WI38 (cell line): ENCODE measurements at regions not wholly inside any gene's neighbourhood (a gene's known extent, or its start where the extent isn't known, plus 50 kb on each side); places are given as distances from the start of the nearest gene placed in this dataset.

Experiments used
- H3K4me3 ChIP-seq: 2 replicates; pipeline ENCODE4 v1.5.1; 2011; ENCODE audit warnings: low read depth, mild to moderate bottlenecking, control low read depth, low read length
- TF ChIP-seq, protein P1 (sequence below): IDR thresholded peaks from 2 replicates; pipeline ENCODE4 v1.5.1; 2012; ENCODE audit warnings: low read depth, mild to moderate bottlenecking, control low read depth, low read length

DNA sequence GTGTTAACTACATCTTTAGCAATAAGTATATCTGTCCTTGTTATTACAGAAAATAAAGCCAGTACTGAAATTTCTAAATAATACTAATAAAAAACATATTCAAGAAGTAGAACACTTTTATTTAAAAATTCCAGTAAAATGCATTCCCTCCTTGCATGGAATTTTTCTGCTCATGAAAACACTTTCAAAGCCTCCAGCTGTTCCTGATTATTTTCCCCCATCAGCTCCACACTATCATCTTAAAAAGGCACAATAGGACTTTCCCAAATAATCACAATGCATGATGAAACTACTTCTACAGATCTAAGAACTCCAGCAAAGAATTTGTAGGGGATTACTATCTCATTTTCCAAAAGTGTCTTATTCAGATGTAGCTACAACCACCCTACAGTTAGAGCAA is 162.6 kb upstream of the USP25 start:
- no peak overlapping the region for H3K4me3 ChIP-seq
- TF ChIP-seq, protein P1, sequence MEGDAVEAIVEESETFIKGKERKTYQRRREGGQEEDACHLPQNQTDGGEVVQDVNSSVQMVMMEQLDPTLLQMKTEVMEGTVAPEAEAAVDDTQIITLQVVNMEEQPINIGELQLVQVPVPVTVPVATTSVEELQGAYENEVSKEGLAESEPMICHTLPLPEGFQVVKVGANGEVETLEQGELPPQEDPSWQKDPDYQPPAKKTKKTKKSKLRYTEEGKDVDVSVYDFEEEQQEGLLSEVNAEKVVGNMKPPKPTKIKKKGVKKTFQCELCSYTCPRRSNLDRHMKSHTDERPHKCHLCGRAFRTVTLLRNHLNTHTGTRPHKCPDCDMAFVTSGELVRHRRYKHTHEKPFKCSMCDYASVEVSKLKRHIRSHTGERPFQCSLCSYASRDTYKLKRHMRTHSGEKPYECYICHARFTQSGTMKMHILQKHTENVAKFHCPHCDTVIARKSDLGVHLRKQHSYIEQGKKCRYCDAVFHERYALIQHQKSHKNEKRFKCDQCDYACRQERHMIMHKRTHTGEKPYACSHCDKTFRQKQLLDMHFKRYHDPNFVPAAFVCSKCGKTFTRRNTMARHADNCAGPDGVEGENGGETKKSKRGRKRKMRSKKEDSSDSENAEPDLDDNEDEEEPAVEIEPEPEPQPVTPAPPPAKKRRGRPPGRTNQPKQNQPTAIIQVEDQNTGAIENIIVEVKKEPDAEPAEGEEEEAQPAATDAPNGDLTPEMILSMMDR, result no peak

DNA sequence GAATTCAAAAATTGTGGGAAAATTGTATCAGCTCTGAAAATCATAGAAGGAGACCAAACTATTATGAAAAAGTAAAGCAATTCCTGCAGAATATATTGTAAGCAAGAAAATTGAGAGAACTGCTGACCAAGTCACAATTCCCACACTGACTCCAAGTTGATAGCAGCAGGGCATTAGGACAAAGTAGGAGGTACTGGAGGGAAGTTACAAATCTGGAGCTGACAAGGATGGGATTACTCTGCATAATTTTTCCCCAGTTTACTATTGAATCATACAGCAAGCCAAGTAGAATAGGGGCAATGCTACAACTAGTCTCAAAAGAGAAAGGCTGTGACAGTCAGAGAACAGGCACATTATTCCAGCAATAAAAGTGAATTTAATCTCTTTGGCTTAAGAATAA is 161.3 kb upstream of the USP25 start:
- TF ChIP-seq, protein P1, result no peak
- H3K4me3 ChIP-seq, result no peak overlapping the region

DNA sequence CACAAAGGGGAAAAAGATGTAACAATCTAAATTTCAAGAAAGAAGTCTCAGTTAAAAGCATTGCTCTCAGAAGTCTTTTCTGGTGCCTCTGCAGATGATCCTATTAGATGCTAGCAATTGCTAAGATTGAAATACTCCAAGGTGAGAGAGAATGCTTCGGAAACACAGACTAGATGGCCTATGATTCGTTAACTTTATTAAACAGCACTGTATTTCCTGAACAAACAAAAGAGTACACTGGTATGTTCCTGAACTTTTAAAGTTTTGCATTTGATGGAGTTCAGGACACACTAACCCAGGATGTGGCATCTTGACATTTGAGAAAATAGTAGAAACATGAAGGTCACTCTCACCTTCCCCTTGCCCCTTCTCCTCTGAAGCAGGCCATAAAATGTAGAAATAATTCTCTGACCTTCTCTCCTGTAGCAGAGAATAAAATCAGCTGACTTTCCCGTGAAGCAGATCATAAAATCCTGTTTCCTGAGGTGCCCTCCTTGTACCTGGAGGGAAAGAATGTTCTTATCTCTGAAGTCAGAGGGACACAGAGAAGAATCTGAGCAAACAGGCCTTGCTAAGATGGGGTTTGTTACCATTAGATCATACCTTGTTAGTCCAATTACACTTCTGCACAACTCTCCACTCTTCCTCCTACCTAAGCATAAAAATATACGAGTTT is 142.9 kb upstream of the USP25 start:
- TF ChIP-seq, protein P1, result no peak
- no peak overlapping the region for H3K4me3 ChIP-seq

DNA sequence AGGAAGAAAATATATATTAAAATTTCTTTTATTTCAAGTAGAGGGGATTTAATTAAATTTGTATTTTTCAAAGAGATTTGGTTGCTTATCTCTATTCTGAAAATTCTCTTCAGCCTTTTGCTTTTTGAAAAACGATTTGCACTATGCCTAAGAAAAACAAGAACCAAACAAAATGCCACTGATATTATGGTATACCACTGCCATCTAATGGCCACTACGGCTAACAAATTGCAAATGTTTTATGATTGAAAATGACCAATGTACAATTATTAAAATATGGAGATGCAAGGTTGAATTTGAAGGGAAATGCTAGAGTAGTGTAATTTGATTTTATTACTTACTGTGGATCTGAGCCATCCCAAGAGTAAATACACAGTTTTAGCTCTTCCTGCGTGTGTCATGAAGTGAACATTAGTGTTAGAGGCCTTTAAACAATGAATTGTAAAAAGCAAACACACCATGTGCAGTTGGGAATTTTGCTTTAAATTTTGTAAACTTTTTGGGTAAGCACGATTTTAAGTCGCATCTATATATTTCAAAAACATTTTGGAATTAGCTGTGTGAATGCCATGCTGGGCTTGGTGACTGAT is 137.4 kb upstream of the USP25 start:
- no peak overlapping the region for H3K4me3 ChIP-seq
- TF ChIP-seq, protein P1, result peak; percentile 6; the same call in 1 of the 2 replicates

DNA sequence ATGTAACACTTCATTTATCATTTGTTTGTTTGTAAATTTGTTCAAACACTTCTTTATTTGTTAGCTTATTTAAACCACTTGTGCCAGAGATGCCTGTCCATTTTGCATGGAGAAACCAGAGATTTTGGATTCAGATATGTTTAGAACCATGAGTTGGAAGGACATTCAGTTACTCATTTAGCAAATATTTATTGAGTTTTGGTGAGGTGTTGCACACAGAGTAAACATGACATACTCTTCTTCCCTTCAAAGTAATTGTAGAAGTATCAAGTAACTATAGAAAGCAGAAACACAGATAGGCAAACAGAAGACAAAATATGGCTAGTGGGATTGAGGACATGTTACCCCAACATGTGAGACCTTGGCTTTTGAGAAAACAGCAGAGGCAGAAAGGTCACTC is 136.8 kb upstream of the USP25 start:
- TF ChIP-seq, protein P1, result no peak
- no peak overlapping the region for H3K4me3 ChIP-seq

DNA sequence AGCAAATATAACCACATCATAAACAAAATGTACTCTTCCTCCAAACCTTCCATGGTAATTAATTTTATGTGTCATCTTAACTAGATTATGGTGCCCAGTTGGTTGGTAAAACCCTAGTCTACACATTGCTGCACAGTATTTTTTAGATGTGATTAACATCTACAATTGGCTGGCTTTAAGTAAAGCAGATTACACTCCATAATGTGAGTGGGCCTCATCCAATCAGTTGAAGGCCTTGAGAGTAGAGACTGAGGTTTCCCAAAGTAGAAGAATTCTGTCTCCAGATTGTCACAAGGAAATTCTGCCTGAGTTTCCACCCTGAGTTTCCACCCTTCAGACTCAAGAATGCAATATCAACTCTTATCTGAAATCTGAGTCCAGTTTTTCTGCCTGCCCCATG is 128.4 kb upstream of the USP25 start:
- no peak overlapping the region for H3K4me3 ChIP-seq
- TF ChIP-seq, protein P1, result no peak

DNA sequence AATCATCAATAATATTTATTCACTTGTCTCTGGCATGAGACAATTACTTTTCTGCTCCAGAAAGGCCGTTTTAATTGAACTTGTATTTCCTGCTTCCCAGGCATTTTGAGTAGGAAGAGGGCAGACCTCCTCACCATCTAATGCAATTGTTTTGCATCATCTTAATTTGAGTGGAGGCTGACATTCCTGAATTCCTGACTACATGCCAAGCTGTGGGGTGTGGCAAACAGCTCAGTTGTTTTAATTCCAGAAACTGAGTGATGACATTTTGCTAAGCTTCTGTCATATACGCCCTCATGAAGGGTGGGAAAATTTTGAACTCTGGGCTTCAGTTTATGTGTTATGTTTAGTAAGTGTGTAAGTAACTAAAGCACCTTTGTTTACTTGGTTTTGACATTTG is 125.4 kb upstream of the USP25 start:
- TF ChIP-seq, protein P1, result no peak
- no peak overlapping the region for H3K4me3 ChIP-seq
